ENCODE measurements at regions not wholly inside any gene's neighbourhood (a gene's known extent, or its start where the extent isn't known, plus 50 kb on each side); places are given as distances from the start of the nearest gene placed in this dataset.

DNA sequence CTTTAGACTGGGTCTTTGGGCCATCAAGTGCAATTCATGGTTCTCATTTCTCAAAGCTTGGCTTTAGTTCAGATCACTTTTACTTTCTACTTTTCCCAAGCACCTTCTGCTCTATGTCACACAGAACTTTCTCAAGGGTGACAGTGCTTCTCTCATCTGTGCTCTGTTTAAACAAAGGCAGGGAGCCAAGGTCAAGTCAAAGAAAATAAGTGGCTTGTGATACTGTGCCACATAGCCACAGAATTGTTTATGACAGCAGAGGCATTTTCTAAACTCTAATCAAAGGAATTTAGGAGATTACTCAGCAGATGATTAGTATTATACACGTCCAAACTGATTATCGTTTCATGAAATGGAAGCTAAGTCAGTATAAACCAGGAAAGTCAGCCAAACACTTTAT, 348.0 kb downstream of the HDGFL1 start:
- intact Hi-C loops (cut with DNase I), result no loop called here
- DNase-seq (peak in 1 of 5 donors; percentile 20), ATAC-seq (peak in 3 of 4 donors; percentile 80 to 89 (median 83))
- no peak for TF ChIP-seq POLR2A (IDR thresholded peaks at IDR 0.05)
- TF ChIP-seq CTCF (IDR thresholded peaks at IDR 0.05), result no peak
- H3K4me3 ChIP-seq, result no peak overlapping the region
- no peaks in the 10 kb centered on the region for H3K9me3 ChIP-seq
- no peaks in the 10 kb centered on the region for H3K36me3 ChIP-seq
- 34 to 51% (median 42%) methylated on average over 2 of the region's 2 CpGs for WGBS, 4 donors
- peak overlapping the region in 1 of 12 donors; percentile 51 for H3K27ac ChIP-seq
- no peaks in the 10 kb centered on the region for H3K27me3 ChIP-seq
- peaks cover 0 to 22% (median 1%) of the 10 kb centered on the region in 12 donors for H3K4me1 ChIP-seq

GRCh38 chr6:22921828-22922227, 352.5 kb downstream of the HDGFL1 start:
- Histone ChIP-seq H3K27ac (no peak overlapping the region), H3K27me3 (no peaks in the 10 kb centered on the region), H3K9me3 (no peaks in the 10 kb centered on the region), H3K36me3 (no peaks in the 10 kb centered on the region), H3K4me3 (no peak overlapping the region), H3K4me1 (peaks cover 3 to 28% (median 17%) of the 10 kb centered on the region in 12 donors)
- intact Hi-C loops (cut with DNase I), result loop anchor here in 1 of 10 donors (10.0 kb wide), 1 partner anchor 523 kb away; no protein-coding TSS in a partner anchor
- ATAC-seq (no peak), DNase-seq (no peak)
- WGBS, 4 donors, result 65 to 90% (median 85%) methylated on average over 2 of the region's 2 CpGs
- no peak for TF ChIP-seq POLR2A (IDR thresholded peaks at IDR 0.05)
- no peak for TF ChIP-seq CTCF (IDR thresholded peaks at IDR 0.05)

DNA sequence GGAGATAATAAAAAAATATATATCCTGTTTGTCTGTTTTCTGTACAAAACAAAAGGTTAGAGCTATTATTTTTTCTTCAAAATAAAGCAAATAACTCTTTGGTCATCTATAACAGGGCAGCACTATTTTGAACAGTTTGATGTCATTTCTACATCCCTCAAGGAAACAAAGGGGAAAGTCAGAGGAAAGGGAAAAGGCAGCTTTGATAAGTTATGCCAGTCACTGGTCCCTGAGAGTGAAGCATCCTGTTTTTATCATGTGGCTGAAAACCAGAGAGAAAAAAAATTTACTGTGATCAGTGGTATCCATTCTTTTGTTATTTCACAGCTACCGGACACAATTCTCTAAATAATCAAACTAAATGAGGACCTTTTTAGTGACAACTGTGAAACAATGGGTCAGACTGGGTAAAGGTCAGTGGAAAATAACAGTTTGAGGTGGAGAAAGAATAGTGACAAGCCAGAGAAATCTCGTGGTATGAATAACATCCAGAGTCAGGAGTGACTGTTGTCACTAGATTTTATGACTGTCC, 356.0 kb downstream of the HDGFL1 start:
- Histone ChIP-seq H3K36me3 (no peaks in the 10 kb centered on the region), H3K27ac (peak overlapping the region in 3 of 12 donors; percentile 2 to 62 (median 48)), H3K9me3 (no peaks in the 10 kb centered on the region), H3K4me1 (peaks cover 3 to 43% (median 31%) of the 10 kb centered on the region in 12 donors), H3K27me3 (no peaks in the 10 kb centered on the region), H3K4me3 (no peak overlapping the region)
- DNase-seq (no peak), ATAC-seq (peak in 1 of 4 donors; percentile 12)
- intact Hi-C loops (cut with DNase I), result loop anchor here in 1 of 10 donors (10.0 kb wide), 1 partner anchor 519 kb away; no protein-coding TSS in a partner anchor
- WGBS, 4 donors, result 28 to 37% (median 32%) methylated on average over 2 of the region's 2 CpGs
- TF ChIP-seq POLR2A (IDR thresholded peaks at IDR 0.05), result no peak
- TF ChIP-seq CTCF (IDR thresholded peaks at IDR 0.05), result no peak

DNA sequence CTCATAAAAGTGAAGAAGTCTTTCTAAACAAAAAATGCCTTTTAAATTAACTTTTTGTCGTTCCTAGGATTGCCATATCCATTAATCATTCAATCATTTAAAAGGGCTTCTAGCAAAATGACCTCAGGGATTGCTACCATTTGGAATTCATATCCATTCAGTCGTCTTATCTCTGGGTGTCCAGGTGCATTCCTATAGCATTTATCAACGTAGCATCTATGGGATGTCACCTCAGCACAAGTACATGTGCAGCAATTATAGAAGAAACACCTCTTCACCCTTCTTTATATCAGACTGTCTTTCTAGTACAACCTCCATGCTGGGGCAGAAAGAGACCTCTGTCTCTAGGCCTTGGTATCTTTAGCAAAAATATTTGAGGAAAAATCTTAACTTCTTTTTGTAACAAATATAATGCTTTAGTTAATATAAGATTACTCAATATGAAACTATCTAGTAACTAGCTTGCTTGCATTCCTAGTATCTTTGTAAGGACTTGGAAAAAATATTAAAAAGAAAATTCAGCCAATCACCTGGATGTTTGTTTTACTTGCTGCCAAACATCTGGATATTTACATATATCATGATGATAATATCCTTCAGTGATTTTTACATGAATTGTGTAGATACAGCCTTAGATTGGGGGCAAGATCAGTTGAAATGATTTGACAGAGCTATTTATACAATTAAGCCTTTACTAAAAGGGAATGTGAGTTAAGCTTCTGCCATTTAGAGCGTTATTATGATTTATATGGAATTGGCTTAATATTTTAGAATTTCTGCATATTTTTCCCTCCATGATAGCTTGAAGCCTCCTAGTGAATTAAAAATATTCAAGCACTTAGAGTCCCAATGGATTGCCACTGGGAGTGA, 356.8 kb downstream of the HDGFL1 start:
- peaks cover 3 to 43% (median 31%) of the 10 kb centered on the region in 12 donors for H3K4me1 ChIP-seq

More for the DNA sequence above, 356.8 kb downstream of the HDGFL1 start:
- TF ChIP-seq CTCF (IDR thresholded peaks at IDR 0.05) (no peak), POLR2A (IDR thresholded peaks at IDR 0.05) (no peak)
- DNase-seq, result no peak
- no peak for ATAC-seq
- Histone ChIP-seq H3K4me3 (no peak overlapping the region), H3K27ac (peak overlapping the region in 7 of 12 donors; percentile 4 to 62 (median 35)), H3K9me3 (no peaks in the 10 kb centered on the region), H3K27me3 (no peaks in the 10 kb centered on the region), H3K36me3 (no peaks in the 10 kb centered on the region)
- 40 to 59% (median 54%) methylated on average over 4 of the region's 4 CpGs for WGBS, 4 donors
- intact Hi-C loops (cut with DNase I), result loop anchor here in 1 of 10 donors (10.0 kb wide), 1 partner anchor 519 kb away; no protein-coding TSS in a partner anchor
